ENCODE measurements at regions not wholly inside any gene's neighbourhood (a gene's known extent, or its start where the extent isn't known, plus 50 kb on each side); places are given as distances from the start of the nearest gene placed in this dataset.
"Not testable (repeated sequence)": the region's sequence is repeated elsewhere in the genome, so short reads cannot be mapped to it uniquely, and the experiment has no call there.

- TF ChIP-seq CTCF (IDR thresholded peaks at IDR 0.05) (no peak), CHD4 (IDR thresholded peaks at IDR 0.05; ENCODE audit: borderline replicate concordance) (no peak), CBX8 (IDR thresholded peaks at IDR 0.05) (no peak), RARB (CRISPR knock-in tag; IDR thresholded peaks at IDR 0.05) (no peak), HES2 (IDR thresholded peaks at IDR 0.05) (no peak)
These were observed 270.6 kb upstream of the CHAC2 start (continued) for GRCh38 chr2:53497020-53497419.

- ATAC-seq (no peak), FAIRE-seq (no peak), DNase-seq (ENCODE audit: low read depth in 1 of 2, low spot score in 1 of 2) (no peak)
- POLR2A ChIA-PET = no interaction called here
- CTCF ChIA-PET = no interaction called here
- Histone ChIP-seq H3K27ac (no peak overlapping the region), H3K4me2 (no peak overlapping the region), H3K4me3 (no peak overlapping the region), H3K4me1 (no peaks in the 10 kb centered on the region), H3K9me3 (no peaks in the 10 kb centered on the region)
- TF ChIP-seq HOXA7 (CRISPR knock-in tag; IDR thresholded peaks at IDR 0.05) (no peak), REST (IDR thresholded peaks at IDR 0.05) (no peak), KDM5A (IDR thresholded peaks at IDR 0.05) (no peak), MAFK (IDR thresholded peaks at IDR 0.05; ENCODE audit: partially characterized antibody) (no peak), HES2 (IDR thresholded peaks at IDR 0.05) (no peak), FOXS1 (CRISPR knock-in tag; IDR thresholded peaks at IDR 0.05) (no peak)
These were observed 274.4 kb upstream of the CHAC2 start for GRCh38 chr2:53493210-53493609.

- peak in 1 of 2 experiments; percentile 14 for DNase-seq (ENCODE audit: low read depth in 1 of 2, low spot score in 1 of 2)
These were observed 276.9 kb upstream of the CHAC2 start for GRCh38 chr2:53490659-53491058.

GRCh38 chr2:53486185-53486899 lies 281.3 kb upstream of the CHAC2 start:
- H3K4me3 ChIP-seq; H3K27ac ChIP-seq; FAIRE-seq; POLR2A ChIA-PET; H3K4me1 ChIP-seq; ATAC-seq; DNase-seq (ENCODE audit: low read depth in 1 of 2, low spot score in 1 of 2); H3K4me2 ChIP-seq; H3K9me3 ChIP-seq; CTCF ChIA-PET: not testable (repeated sequence)
- TF ChIP-seq MAFK (IDR thresholded peaks at IDR 0.05; ENCODE audit: partially characterized antibody) = peak; percentile 55
- 70% methylated on average over 11 of the region's 15 CpGs for WGBS (ENCODE audit: missing lambda C conversion rate)

More at GRCh38 chr2:53490659-53491058, 276.9 kb upstream of the CHAC2 start:
- TF ChIP-seq MAFK (IDR thresholded peaks at IDR 0.05; ENCODE audit: partially characterized antibody) (peak; percentile 25), JUN (IDR thresholded peaks at IDR 0.05) (no peak)
- CTCF ChIA-PET = no interaction called here
- Histone ChIP-seq H3K4me2 (no peak overlapping the region), H3K27ac (peak overlapping the region in 1 of 2 experiments; percentile 52; a peak in 3 of 6 replicates), H3K9me3 (no peaks in the 10 kb centered on the region), H3K4me3 (no peak overlapping the region), H3K4me1 (no peaks in the 10 kb centered on the region)
- POLR2A ChIA-PET = no interaction called here
- peak; percentile 69 to 72 for ATAC-seq
- WGBS (ENCODE audit: missing lambda C conversion rate) = 5% methylated on average over 5 of the region's 5 CpGs
- no peak for FAIRE-seq

All from A549 (cell line).